DND-41 (cell line): ENCODE measurements at regions not wholly inside any gene's neighbourhood (a gene's known extent, or its start where the extent isn't known, plus 50 kb on each side); places are given as distances from the start of the nearest gene placed in this dataset.

ENCODE experiments used
- ATAC-seq: fragments of 200-7000 bp; cut with Tn5 transposase; 3 replicates; pipeline ENCODE4 v1.9.1; 2021; ENCODE audit warnings: low read depth; ENCODE audit not compliant: insufficient read depth
- DNase-seq: peaks from one replicate; pipeline ENCODE4 v3.0.0-alpha.2; 2020
- H2AFZ ChIP-seq: 2 replicates; pipeline ENCODE4 v1.6.0; 2012; ENCODE audit warnings: low read depth, low read length
- H3K27ac ChIP-seq: 2 replicates; pipeline ENCODE4 v1.5.1; 2012; ENCODE audit warnings: low read length, inconsistent platforms
- H3K27me3 ChIP-seq: fragments of 200-600 bp; sonication (generic); 2 replicates; pipeline ENCODE4 v1.6.0; 2012; ENCODE audit warnings: low read length, mild to moderate bottlenecking, inconsistent platforms; ENCODE audit not compliant: insufficient read depth, poor library complexity
- H3K36me3 ChIP-seq: 2 replicates; pipeline ENCODE4 v1.5.1; 2012; ENCODE audit warnings: low read length, inconsistent platforms; ENCODE audit not compliant: insufficient read depth
- H3K4me1 ChIP-seq: 2 replicates; pipeline ENCODE4 v1.5.1; 2012; ENCODE audit warnings: mild to moderate bottlenecking, low read length; ENCODE audit not compliant: insufficient read depth
- H3K4me2 ChIP-seq: 2 replicates; pipeline ENCODE4 v1.6.0; 2012; ENCODE audit warnings: mild to moderate bottlenecking, moderate library complexity, low read length, inconsistent platforms; ENCODE audit not compliant: insufficient read depth
- H3K4me3 ChIP-seq, 2 experiments: fragments of 200-600 bp in 1 of 2; shearing (Covaris generic) in 1 of 2; 2 replicates each; pipeline ENCODE4 v1.5.1; 2012 to 2016; ENCODE audit warnings: inconsistent platforms in 2 of 2, low read length in 2 of 2, mild to moderate bottlenecking in 2 of 2, low read depth in 1 of 2, moderate library complexity in 1 of 2
- H3K79me2 ChIP-seq: 2 replicates; pipeline ENCODE4 v1.6.0; 2012; ENCODE audit warnings: low read length, inconsistent platforms; ENCODE audit not compliant: insufficient read depth
- H3K9ac ChIP-seq: 2 replicates; pipeline ENCODE4 v1.6.0; 2012; ENCODE audit warnings: low read depth, mild to moderate bottlenecking, inconsistent platforms, low read length, moderate library complexity
- H3K9me3 ChIP-seq: 2 replicates; pipeline ENCODE4 v1.5.1; 2012; ENCODE audit warnings: low read length, moderate library complexity, mild to moderate bottlenecking, inconsistent platforms; ENCODE audit not compliant: insufficient read depth, severe bottlenecking
- H4K20me1 ChIP-seq: 2 replicates; pipeline ENCODE4 v1.6.0; 2012; ENCODE audit warnings: low read length; ENCODE audit not compliant: insufficient read depth
- EZH2 ChIP-seq: IDR thresholded peaks from 3 replicates; pipeline ENCODE4 v1.6.1; 2012; ENCODE audit warnings: borderline replicate concordance, low read depth, mild to moderate bottlenecking, moderate library complexity, low read length, inconsistent platforms; ENCODE audit not compliant: severe bottlenecking
- TF ChIP-seq, protein P1 (sequence below): IDR thresholded peaks from 2 replicates; pipeline ENCODE4 v1.5.1; 2012; ENCODE audit warnings: borderline replicate concordance, low read length, moderate library complexity, mild to moderate bottlenecking; ENCODE audit not compliant: poor library complexity, severe bottlenecking; ENCODE audit errors: extremely low read depth

DNA sequence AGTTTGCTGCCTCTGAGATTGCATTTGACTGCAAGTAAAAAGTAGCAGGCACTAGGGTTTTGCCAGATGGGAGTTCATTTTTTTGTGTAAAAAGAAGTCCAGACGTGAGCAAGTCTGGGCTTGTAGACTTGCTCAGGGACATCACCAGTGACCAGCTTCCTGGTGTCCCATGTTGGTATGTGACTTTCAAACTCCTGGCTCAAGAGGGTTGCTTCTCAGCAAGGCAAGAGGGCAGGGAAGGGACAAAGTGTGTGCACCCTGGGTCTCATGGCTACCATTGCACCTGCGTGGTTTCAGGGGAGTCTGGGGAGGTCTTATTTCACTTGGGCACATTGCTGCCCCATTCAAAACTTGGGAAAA, 79.3 kb upstream of the ZNF716 start:
- no peak overlapping the region for H3K4me2 ChIP-seq
- peaks cover 20% of the 10 kb centered on the region for H3K9me3 ChIP-seq
- no peaks in the 10 kb centered on the region for H4K20me1 ChIP-seq
- H3K4me1 ChIP-seq, result no peaks in the 10 kb centered on the region
- TF ChIP-seq, protein P1, sequence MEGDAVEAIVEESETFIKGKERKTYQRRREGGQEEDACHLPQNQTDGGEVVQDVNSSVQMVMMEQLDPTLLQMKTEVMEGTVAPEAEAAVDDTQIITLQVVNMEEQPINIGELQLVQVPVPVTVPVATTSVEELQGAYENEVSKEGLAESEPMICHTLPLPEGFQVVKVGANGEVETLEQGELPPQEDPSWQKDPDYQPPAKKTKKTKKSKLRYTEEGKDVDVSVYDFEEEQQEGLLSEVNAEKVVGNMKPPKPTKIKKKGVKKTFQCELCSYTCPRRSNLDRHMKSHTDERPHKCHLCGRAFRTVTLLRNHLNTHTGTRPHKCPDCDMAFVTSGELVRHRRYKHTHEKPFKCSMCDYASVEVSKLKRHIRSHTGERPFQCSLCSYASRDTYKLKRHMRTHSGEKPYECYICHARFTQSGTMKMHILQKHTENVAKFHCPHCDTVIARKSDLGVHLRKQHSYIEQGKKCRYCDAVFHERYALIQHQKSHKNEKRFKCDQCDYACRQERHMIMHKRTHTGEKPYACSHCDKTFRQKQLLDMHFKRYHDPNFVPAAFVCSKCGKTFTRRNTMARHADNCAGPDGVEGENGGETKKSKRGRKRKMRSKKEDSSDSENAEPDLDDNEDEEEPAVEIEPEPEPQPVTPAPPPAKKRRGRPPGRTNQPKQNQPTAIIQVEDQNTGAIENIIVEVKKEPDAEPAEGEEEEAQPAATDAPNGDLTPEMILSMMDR, result no peak
- TF ChIP-seq EZH2, result no peak
- H3K79me2 ChIP-seq, result no peaks in the 10 kb centered on the region
- no peaks in the 10 kb centered on the region for H3K27me3 ChIP-seq
- H3K4me3 ChIP-seq, result no peak overlapping the region
- no peaks in the 10 kb centered on the region for H3K36me3 ChIP-seq
- H3K27ac ChIP-seq, result no peak overlapping the region
- no peak overlapping the region for H2AFZ ChIP-seq
- DNase-seq (no peak), ATAC-seq (no peak)
- H3K9ac ChIP-seq, result no peak overlapping the region

DNA sequence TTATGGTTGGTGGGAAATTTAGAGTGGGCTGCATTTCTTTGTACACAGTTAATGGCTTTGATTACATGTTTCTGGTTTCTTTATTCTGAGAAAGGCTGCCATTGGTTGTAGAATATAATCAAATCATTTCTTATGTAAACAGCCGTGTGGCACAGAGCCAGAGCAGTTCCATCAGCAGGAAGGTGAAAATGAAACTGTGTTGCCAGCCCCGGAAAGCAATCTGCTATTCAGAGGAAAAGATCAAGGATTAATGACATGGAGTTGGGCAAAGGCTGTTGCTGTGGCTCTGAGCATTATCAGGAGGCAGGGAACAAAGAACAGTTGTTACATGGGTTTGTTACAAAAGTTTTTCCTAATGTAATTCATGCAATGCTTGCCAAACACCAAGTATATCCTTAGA, 74.2 kb upstream of the ZNF716 start:
- Histone ChIP-seq H3K36me3 (no peaks in the 10 kb centered on the region), H4K20me1 (no peaks in the 10 kb centered on the region), H2AFZ (no peak overlapping the region), H3K9me3 (peaks cover 13% of the 10 kb centered on the region), H3K4me1 (no peaks in the 10 kb centered on the region), H3K4me3 (no peak overlapping the region), H3K79me2 (no peaks in the 10 kb centered on the region), H3K27ac (no peak overlapping the region), H3K9ac (no peak overlapping the region), H3K27me3 (no peaks in the 10 kb centered on the region), H3K4me2 (no peak overlapping the region)
- no peak for DNase-seq
- no peak for ATAC-seq
- TF ChIP-seq, protein P1, result no peak
- TF ChIP-seq EZH2, result no peak

DNA sequence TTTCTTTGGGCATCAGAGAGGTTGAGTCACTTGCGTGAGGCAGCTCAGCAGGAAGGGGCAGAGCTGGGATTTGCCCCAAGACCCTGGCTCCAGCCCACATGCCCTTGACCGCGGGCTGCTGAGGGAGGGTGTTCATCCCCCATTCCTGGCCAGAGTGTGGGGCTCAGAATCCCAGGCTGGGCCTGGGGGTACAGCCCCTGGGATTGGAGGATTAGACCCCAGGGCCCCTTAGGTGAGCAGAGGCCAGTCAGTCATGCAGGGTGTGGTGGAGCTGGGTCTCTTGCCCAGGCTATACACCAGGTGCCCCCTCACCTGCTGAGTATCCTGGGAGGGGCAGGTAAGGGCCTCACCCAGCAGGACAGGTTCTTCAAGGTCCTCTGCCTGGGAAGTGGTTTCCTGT, 68.4 kb upstream of the ZNF716 start:
- DNase-seq (no peak), ATAC-seq (no peak)
- Histone ChIP-seq H3K36me3 (no peaks in the 10 kb centered on the region), H4K20me1 (no peaks in the 10 kb centered on the region), H3K27me3 (no peaks in the 10 kb centered on the region), H3K4me1 (no peaks in the 10 kb centered on the region), H3K4me3 (no peak overlapping the region), H2AFZ (no peak overlapping the region), H3K9me3 (peaks cover 8% of the 10 kb centered on the region), H3K9ac (no peak overlapping the region), H3K27ac (no peak overlapping the region), H3K79me2 (no peaks in the 10 kb centered on the region), H3K4me2 (no peak overlapping the region)
- TF ChIP-seq, protein P1, result no peak
- TF ChIP-seq EZH2, result no peak

DNA sequence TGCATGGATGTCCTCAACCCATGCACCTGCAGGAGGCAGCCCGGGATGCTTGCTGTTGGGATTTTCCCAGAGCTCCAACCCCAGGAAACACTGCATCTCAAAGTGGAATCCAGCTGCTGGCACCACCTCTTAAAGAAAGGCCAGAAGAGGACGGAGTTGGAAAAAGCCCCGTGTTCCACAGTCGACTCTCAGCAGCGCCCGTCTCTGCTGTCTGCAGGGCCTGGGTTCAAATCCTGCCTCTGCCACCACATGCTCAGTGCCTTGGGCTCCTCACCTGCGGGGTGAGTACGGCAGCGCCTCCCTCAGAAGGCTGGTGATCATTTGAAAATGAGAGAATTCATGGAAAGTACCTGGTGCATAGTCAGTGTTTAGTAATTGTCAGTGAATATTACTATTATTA, 65.6 kb upstream of the ZNF716 start:
- H3K27me3 ChIP-seq, result no peaks in the 10 kb centered on the region
- no peak overlapping the region for H3K9ac ChIP-seq
- no peak overlapping the region for H3K4me3 ChIP-seq
- no peaks in the 10 kb centered on the region for H3K79me2 ChIP-seq
- TF ChIP-seq, protein P1, result no peak
- TF ChIP-seq EZH2, result no peak
- H3K4me2 ChIP-seq, result no peak overlapping the region
- no peak for DNase-seq
- H3K36me3 ChIP-seq, result no peaks in the 10 kb centered on the region
- H3K27ac ChIP-seq, result no peak overlapping the region
- H3K4me1 ChIP-seq, result no peaks in the 10 kb centered on the region
- peaks cover 14% of the 10 kb centered on the region for H3K9me3 ChIP-seq
- no peaks in the 10 kb centered on the region for H4K20me1 ChIP-seq
- no peak for ATAC-seq
- no peak overlapping the region for H2AFZ ChIP-seq
